H1 (cell line): ENCODE measurements at regions not wholly inside any gene's neighbourhood (a gene's known extent, or its start where the extent isn't known, plus 50 kb on each side); places are given as distances from the start of the nearest gene placed in this dataset.

Experiments used
- CREB1 ChIP-seq: IDR thresholded peaks from 2 replicates; pipeline ENCODE4 v1.6.1; 2012; ENCODE audit warnings: inconsistent platforms
- CTCF ChIP-seq, 3 experiments: IDR thresholded peaks; 1 replicate in 2 of 3; 2 replicates in 1 of 3; pipeline versions ENCODE4 v1.5.1 to v1.6.1; 2011; ENCODE audit warnings: low read length in 3 of 3, mild to moderate bottlenecking in 3 of 3, inconsistent platforms in 2 of 3, low read depth in 1 of 3, moderate library complexity in 1 of 3; ENCODE audit not compliant: insufficient read depth in 1 of 3; ENCODE audit errors: control extremely low read depth in 1 of 3
- POLR2A ChIP-seq, 2 experiments: IDR thresholded peaks; 1 replicate in 1 of 2; 2 replicates in 1 of 2; pipeline ENCODE4 v1.6.1; 2011; ENCODE audit warnings: low read depth in 2 of 2, low read length in 2 of 2, mild to moderate bottlenecking in 2 of 2; ENCODE audit errors: control extremely low read depth in 1 of 2
- POLR2AphosphoS5 ChIP-seq: IDR thresholded peaks from 2 replicates; pipeline ENCODE4 v1.6.1; 2011; ENCODE audit warnings: low read depth, low read length
- SIN3A ChIP-seq, 2 experiments: IDR thresholded peaks in 1 of 2; conservative IDR thresholded peaks in 1 of 2; 2 replicates each; pipeline ENCODE4 v1.6.1; 2011 to 2012; ENCODE audit warnings: low read length in 2 of 2, improper control_type of control experiment in 1 of 2, low read depth in 1 of 2, mild to moderate bottlenecking in 1 of 2

- no peak for TF ChIP-seq CREB1
- TF ChIP-seq POLR2A (IDR thresholded peaks at IDR 0.05; ENCODE audit: control extremely low read depth in 1 of 2, low read depth in 2 of 2, low read length in 2 of 2): no peak
- no peak for TF ChIP-seq CTCF (IDR thresholded peaks at IDR 0.05; ENCODE audit: control extremely low read depth in 1 of 3, insufficient read depth in 1 of 3, low read depth in 1 of 3, low read length in 3 of 3)
- TF ChIP-seq POLR2AphosphoS5: no peak
- TF ChIP-seq SIN3A (conservative IDR thresholded peaks at IDR 0.05 in 1 of 2, IDR thresholded peaks at IDR 0.05 in 1 of 2; ENCODE audit: low read depth in 1 of 2, low read length in 2 of 2): no peak
Measured at GRCh38 chr1:38696371-38696770, 163.2 kb downstream of the RRAGC start.
